HCT116 (cell line): ENCODE measurements at regions not wholly inside any gene's neighbourhood (a gene's known extent, or its start where the extent isn't known, plus 50 kb on each side); places are given as distances from the start of the nearest gene placed in this dataset.
"Not testable (repeated sequence)": the region's sequence is repeated elsewhere in the genome, so short reads cannot be mapped to it uniquely, and the experiment has no call there.

ENCODE experiments used
- ATAC-seq: fragments of 200-7000 bp; cut with Tn5 transposase; 2 replicates; pipeline ENCODE4 v1.9.1; 2020; ENCODE audit warnings: mild to moderate bottlenecking, moderate library complexity
- BruUV-seq: library from RNA; stranded (reverse); fragments of 400-500 nt; replicated peaks from 2 replicates; lab custom pipeline; 2021; lab: Mats Ljungman, UMichigan
- CTCF ChIA-PET: fragments of 300-600 bp; sonication (Branson Sonifier 250); formaldehyde crosslinking; loops from one replicate; lab custom pipeline; 2021; ENCODE audit warnings: antibody characterized with exemption; lab: Charles Lee
- POLR2A ChIA-PET: fragments of 300-600, 350-600 bp; sonication (Branson Sonifier 250); formaldehyde crosslinking; loops from one replicate; lab custom pipeline; 2021; ENCODE audit warnings: antibody characterized with exemption; lab: Charles Lee
- RAD21 ChIA-PET, 2 experiments: fragments of 300-600 bp; sonication (Branson Sonifier 250); formaldehyde crosslinking; loops; one replicate each; lab custom pipeline; 2023; ENCODE audit warnings: low total read pairs in 2 of 2; ENCODE audit not compliant: uncharacterized antibody in 2 of 2, unreplicated experiment in 2 of 2, low non-redundant PET in 1 of 2; lab: Charles Lee
- DNase-seq: peaks from one replicate; pipeline ENCODE4 v3.0.0-alpha.2; 2010; ENCODE audit warnings: low read depth, low spot score
- H2AFZ ChIP-seq: fragments of 200-600 bp; shearing (Covaris generic), sonication (generic); 2 replicates; pipeline ENCODE4 v1.6.1; 2017; ENCODE audit warnings: low read depth, mixed run types, mixed read lengths, antibody characterized with exemption, low read length; ENCODE audit not compliant: poor library complexity, severe bottlenecking
- H3K27ac ChIP-seq: 2 replicates; pipeline ENCODE4 v1.5.1; 2012; ENCODE audit warnings: low read depth, low read length
- H3K27me3 ChIP-seq: fragments of 200-600 bp; sonication (generic); 2 replicates; pipeline ENCODE4 v1.6.1; 2016; ENCODE audit warnings: mixed run types, low read length, mixed read lengths; ENCODE audit not compliant: insufficient read depth
- H3K36me3 ChIP-seq, 2 experiments: fragments of 200-500 bp in 1 of 2; fragments of 200-600 bp in 1 of 2; sonication (Bioruptor generic) in 1 of 2; sonication (generic) in 1 of 2; 2 replicates each; pipeline versions ENCODE4 v1.5.1 to v1.6.1; 2014 to 2016; ENCODE audit warnings: low read length in 2 of 2, inconsistent platforms in 1 of 2, mixed read lengths in 1 of 2, mixed run types in 1 of 2; ENCODE audit not compliant: insufficient read depth in 2 of 2, control insufficient read depth in 1 of 2
- H3K4me1 ChIP-seq, 2 experiments: fragments of 200-600 bp in 1 of 2; sonication (generic) in 1 of 2; 2 replicates each; pipeline versions ENCODE4 v1.5.1 to v1.6.1; 2012 to 2017; ENCODE audit warnings: low read length in 2 of 2, inconsistent platforms in 1 of 2, mild to moderate bottlenecking in 1 of 2, mixed read lengths in 1 of 2, mixed run types in 1 of 2, moderate library complexity in 1 of 2; ENCODE audit not compliant: insufficient read depth in 2 of 2, control insufficient read depth in 1 of 2
- H3K4me2 ChIP-seq: fragments of 200-600 bp; sonication (generic); 2 replicates; pipeline ENCODE4 v1.6.1; 2017; ENCODE audit warnings: mixed run types, low read length, mixed read lengths
- H3K4me3 ChIP-seq, 2 experiments: fragments of 200-600 bp in 1 of 2; sonication (generic) in 1 of 2; replicated peaks in 1 of 2; 2 replicates each; pipeline ENCODE4 v1.5.1; 2011 to 2016; ENCODE audit warnings: low read length in 2 of 2, control low read depth in 1 of 2, low read depth in 1 of 2, mild to moderate bottlenecking in 1 of 2, mixed read lengths in 1 of 2, mixed run types in 1 of 2
- H3K79me2 ChIP-seq: fragments of 200-600 bp; sonication (generic); 2 replicates; pipeline ENCODE4 v1.6.1; 2017; ENCODE audit warnings: mild to moderate bottlenecking, mixed run types, low read length, moderate library complexity, mixed read lengths; ENCODE audit not compliant: insufficient read depth
- H3K9ac ChIP-seq: fragments of 200-600 bp; sonication (generic); 2 replicates; pipeline ENCODE4 v1.6.1; 2016; ENCODE audit warnings: low read length, mixed read lengths
- H3K9me2 ChIP-seq: fragments of 200-600 bp; sonication (generic), shearing (Covaris generic); 2 replicates; pipeline ENCODE4 v1.6.1; 2017; ENCODE audit warnings: mixed run types, mild to moderate bottlenecking, moderate library complexity; ENCODE audit not compliant: insufficient read depth
- H3K9me3 ChIP-seq, 2 experiments: fragments of 200-500 bp in 1 of 2; fragments of 200-600 bp in 1 of 2; sonication (Bioruptor generic) in 1 of 2; sonication (generic) in 1 of 2; 2 replicates each; pipeline ENCODE4 v1.6.1; 2014 to 2017; ENCODE audit warnings: low read length in 2 of 2, mixed read lengths in 2 of 2, inconsistent platforms in 1 of 2, low read depth in 1 of 2, mild to moderate bottlenecking in 1 of 2, mixed run types in 1 of 2, moderate library complexity in 1 of 2; ENCODE audit not compliant: control insufficient read depth in 1 of 2, insufficient read depth in 1 of 2
- H4K20me1 ChIP-seq: fragments of 200-600 bp; sonication (generic), shearing (Covaris generic); 2 replicates; pipeline ENCODE4 v1.6.1; 2017; ENCODE audit warnings: mixed run types, mild to moderate bottlenecking, moderate library complexity; ENCODE audit not compliant: insufficient read depth
- ATF3 ChIP-seq: IDR thresholded peaks from 2 replicates; pipeline ENCODE4 v1.6.1; 2012
- CBX3 ChIP-seq: IDR thresholded peaks from 2 replicates; pipeline ENCODE4 v1.6.1; 2012; ENCODE audit warnings: low read depth
- EZH2 ChIP-seq: fragments of 200-600 bp; sonication (generic); IDR thresholded peaks from 2 replicates; pipeline ENCODE4 v1.6.1; 2017; ENCODE audit warnings: antibody characterized with exemption, mixed run types
- FOSL1 ChIP-seq: IDR thresholded peaks from 2 replicates; pipeline ENCODE4 v1.6.1; 2012; ENCODE audit warnings: low read depth
- MAX ChIP-seq: IDR thresholded peaks from 2 replicates; pipeline ENCODE4 v1.6.1; 2012
- POLR2A ChIP-seq: IDR thresholded peaks from 2 replicates; pipeline ENCODE4 v1.7.0; 2011; ENCODE audit warnings: borderline replicate concordance; ENCODE audit not compliant: insufficient read depth, insufficient read length; ENCODE audit errors: extremely low read depth
- POLR2AphosphoS5 ChIP-seq: IDR thresholded peaks from 2 replicates; pipeline ENCODE4 v1.6.1; 2011; ENCODE audit warnings: mild to moderate bottlenecking, low read depth, low read length, moderate library complexity
- REST ChIP-seq: IDR thresholded peaks from 2 replicates; pipeline ENCODE4 v1.6.1; 2012; ENCODE audit warnings: low read depth
- SIN3A ChIP-seq: IDR thresholded peaks from 2 replicates; pipeline ENCODE4 v1.6.1; 2012; ENCODE audit warnings: low read depth
- YY1 ChIP-seq: IDR thresholded peaks from 2 replicates; pipeline ENCODE4 v1.6.1; 2011; ENCODE audit warnings: low read length, low read depth, moderate library complexity, mild to moderate bottlenecking; ENCODE audit not compliant: insufficient replicate concordance; ENCODE audit errors: extremely low read depth
- ZNF274 ChIP-seq: fragments of 200-500 bp; sonication (Bioruptor generic); IDR thresholded peaks from 2 replicates; pipeline ENCODE4 v1.6.1; 2014; ENCODE audit warnings: mild to moderate bottlenecking, low read depth, low read length, inconsistent platforms
- intact Hi-C: fragments of 100-400 bp; cut with micrococcal nuclease; formaldehyde crosslinking; loops from 2 replicates; pipeline ENCODE4 v1.10.0; 2022

- Histone ChIP-seq H3K27me3 (no peaks in the 10 kb centered on the region), H3K4me2 (no peak overlapping the region), H3K36me3 (no peaks in the 10 kb centered on the region), H3K4me1 (no peaks in the 10 kb centered on the region), H4K20me1 (no peaks in the 10 kb centered on the region), H3K9me2 (no peaks in the 10 kb centered on the region), H3K4me3 (no peak overlapping the region), H3K9ac (no peak overlapping the region), H2AFZ (no peak overlapping the region), H3K79me2 (no peaks in the 10 kb centered on the region), H3K9me3 (peaks cover 0 to 26% of the 10 kb centered on the region in 2 experiments; a peak in 2 of 4 replicates), H3K27ac (no peak overlapping the region)
- ChIA-PET CTCF (no interaction called here), POLR2A (no interaction called here), RAD21 (no interaction called here)
- ATAC-seq (no peak), DNase-seq (no peak)
- BruUV-seq: no TSS peak
- intact Hi-C loops: no loop called here
- TF ChIP-seq ATF3 (no peak), CBX3 (no peak), EZH2 (no peak), REST (no peak), POLR2A (no peak), ZNF274 (no peak), SIN3A (no peak), YY1 (no peak), POLR2AphosphoS5 (no peak), MAX (no peak), FOSL1 (no peak)
Observed at GRCh38 chr14:83085725-83086124, 1552.1 kb upstream of the SEL1L start.

DNA sequence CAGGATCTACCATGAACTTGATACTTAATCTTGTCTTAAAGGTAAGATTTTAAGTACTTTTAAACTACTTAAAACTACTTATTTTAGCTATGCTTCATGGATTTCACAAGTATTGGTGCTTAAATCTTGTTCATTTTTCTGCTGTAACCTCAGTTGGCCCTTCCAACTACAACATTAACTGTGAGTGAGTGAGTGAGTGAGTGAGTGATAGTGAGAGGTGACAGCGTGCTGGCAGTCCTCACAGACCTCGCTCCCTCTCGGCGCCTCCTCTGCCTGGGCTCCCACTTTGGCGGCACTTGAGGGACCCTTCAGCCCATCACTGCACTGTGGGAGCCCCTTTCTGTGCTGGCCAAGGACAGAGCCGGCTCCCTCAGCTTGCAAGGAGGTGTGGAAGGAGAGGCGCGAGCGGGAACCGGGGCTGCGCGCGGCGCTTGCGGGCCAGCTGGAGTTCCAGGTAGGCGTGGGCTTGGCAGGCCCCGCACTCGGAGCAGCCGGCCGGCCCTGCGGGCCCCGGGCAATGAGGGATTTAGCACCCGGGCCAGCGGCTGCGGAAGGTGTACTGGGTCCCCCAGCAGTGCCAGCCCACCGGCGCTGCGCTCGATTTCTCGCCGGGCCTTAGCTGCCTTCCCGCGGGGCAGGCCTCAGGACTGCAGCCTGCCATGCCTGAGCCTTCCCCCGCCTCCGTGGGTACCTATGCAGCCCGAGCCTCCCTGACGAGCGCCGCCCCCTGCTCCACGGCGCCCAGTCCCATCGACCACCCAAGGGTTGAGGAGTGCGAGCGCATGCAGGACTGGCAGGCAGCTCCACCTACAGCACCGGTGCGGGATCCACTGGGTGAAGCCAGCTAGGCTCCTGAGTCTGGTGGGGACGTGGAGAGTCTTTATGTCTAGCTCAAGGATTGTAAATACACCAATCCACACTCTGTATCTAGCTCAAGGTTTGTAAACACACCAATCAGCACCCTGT, 1558.6 kb upstream of the SEL1L start:
- intact Hi-C loops, H3K36me3 ChIP-seq, ATAC-seq, BruUV-seq, H3K4me1 ChIP-seq, POLR2A ChIA-PET, DNase-seq, H3K9me2 ChIP-seq, H3K4me2 ChIP-seq, H3K27me3 ChIP-seq, H2AFZ ChIP-seq, RAD21 ChIA-PET, H3K4me3 ChIP-seq, H3K9ac ChIP-seq, H3K79me2 ChIP-seq, H3K27ac ChIP-seq, H4K20me1 ChIP-seq, CTCF ChIA-PET: not testable (repeated sequence)
- peaks cover 0 to 27% of the 10 kb centered on the region in 2 experiments; a peak in 2 of 4 replicates for H3K9me3 ChIP-seq
